GM23338 (cell line): ENCODE measurements at regions not wholly inside any gene's neighbourhood (a gene's known extent, or its start where the extent isn't known, plus 50 kb on each side); places are given as distances from the start of the nearest gene placed in this dataset.

ENCODE experiments used
- ATAC-seq: fragments of 200-7000 bp; cut with Tn5 transposase; 3 replicates; pipeline ENCODE4 v1.9.1; 2020
- DNase-seq: peaks from one replicate; pipeline ENCODE4 v3.0.0-alpha.2; 2015; ENCODE audit warnings: low spot score
- H2AFZ ChIP-seq: fragments of 200-600 bp; sonication (generic); 2 replicates; pipeline ENCODE4 v1.8.0; 2016; ENCODE audit warnings: antibody characterized with exemption, mild to moderate bottlenecking, moderate library complexity
- H3F3A ChIP-seq: fragments of 200-600 bp; sonication (generic); replicated peaks from 2 replicates; pipeline ENCODE4 v1.8.0; 2017; ENCODE audit warnings: antibody characterized with exemption, mixed run types, low read depth
- H3K27ac ChIP-seq: fragments of 200-600 bp; sonication (generic); 2 replicates; pipeline ENCODE4 v1.6.1; 2016; ENCODE audit warnings: low read depth
- H3K27me3 ChIP-seq: fragments of 200-600 bp; sonication (generic); 2 replicates; pipeline ENCODE4 v1.8.0; 2016; ENCODE audit warnings: mild to moderate bottlenecking, mixed run types, moderate library complexity; ENCODE audit not compliant: insufficient read depth
- H3K36me3 ChIP-seq: fragments of 200-600 bp; sonication (generic); 2 replicates; pipeline ENCODE4 v1.8.0; 2016; ENCODE audit warnings: mild to moderate bottlenecking; ENCODE audit not compliant: insufficient read depth
- H3K4me1 ChIP-seq: fragments of 200-600 bp; sonication (generic); 2 replicates; pipeline ENCODE4 v1.8.0; 2016; ENCODE audit warnings: mild to moderate bottlenecking, moderate library complexity; ENCODE audit not compliant: insufficient read depth
- H3K4me2 ChIP-seq: fragments of 200-600 bp; sonication (generic); 2 replicates; pipeline ENCODE4 v1.7.1; 2017; ENCODE audit warnings: mixed run types
- H3K4me3 ChIP-seq: fragments of 200-600 bp; sonication (generic); 2 replicates; pipeline ENCODE4 v1.6.1; 2016; ENCODE audit warnings: mixed run types
- H3K79me2 ChIP-seq: fragments of 200-600 bp; sonication (generic); replicated peaks from 2 replicates; pipeline ENCODE4 v1.8.0; 2017; ENCODE audit warnings: mild to moderate bottlenecking; ENCODE audit not compliant: insufficient read depth
- H3K9me2 ChIP-seq: fragments of 200-600 bp; sonication (generic); 2 replicates; pipeline ENCODE4 v1.8.0; 2017; ENCODE audit not compliant: insufficient read depth
- H4K20me1 ChIP-seq: fragments of 200-600 bp; sonication (generic); replicated peaks from 2 replicates; pipeline ENCODE4 v1.8.0; 2017; ENCODE audit warnings: mild to moderate bottlenecking; ENCODE audit not compliant: insufficient read depth
- H3K27ac Mint-ChIP-seq: 2 replicates; pipeline ENCODE4 v1.8.0; 2020; ENCODE audit warnings: inconsistent platforms, mild to moderate bottlenecking, moderate library complexity, mixed read lengths
- H3K27me3 Mint-ChIP-seq: 3 replicates; pipeline ENCODE4 v1.8.0; 2022; ENCODE audit warnings: low read depth, mild to moderate bottlenecking, moderate library complexity, mixed read lengths, inconsistent platforms; ENCODE audit not compliant: insufficient read depth, poor library complexity
- H3K36me3 Mint-ChIP-seq: 3 replicates; pipeline ENCODE4 v1.8.0; 2021; ENCODE audit warnings: low read depth, mild to moderate bottlenecking, inconsistent platforms, moderate library complexity, mixed read lengths
- H3K4me1 Mint-ChIP-seq: 3 replicates; pipeline ENCODE4 v1.8.0; 2020; ENCODE audit warnings: mild to moderate bottlenecking, inconsistent platforms, mixed read lengths
- H3K4me3 Mint-ChIP-seq: 3 replicates; pipeline ENCODE4 v1.8.0; 2021; ENCODE audit warnings: moderate library complexity, mild to moderate bottlenecking, inconsistent platforms, mixed read lengths
- H3K9me3 Mint-ChIP-seq: 3 replicates; pipeline ENCODE4 v1.8.0; 2020; ENCODE audit warnings: moderate library complexity, mild to moderate bottlenecking, inconsistent platforms, mixed read lengths
- EZH2 ChIP-seq: fragments of 200-600 bp; sonication (generic); IDR thresholded peaks from one replicate; pipeline ENCODE4 v1.8.0; 2017; ENCODE audit warnings: antibody characterized with exemption, mild to moderate bottlenecking, low read depth; ENCODE audit not compliant: unreplicated experiment
- EZH2phosphoT487 ChIP-seq: fragments of 200-600 bp; sonication (generic); IDR thresholded peaks from one replicate; pipeline ENCODE4 v1.8.1; 2018; ENCODE audit warnings: antibody characterized with exemption; ENCODE audit not compliant: unreplicated experiment
- JUNB ChIP-seq: IDR thresholded peaks from one replicate; pipeline ENCODE4 v1.6.1; 2016; ENCODE audit warnings: antibody characterized with exemption; ENCODE audit not compliant: unreplicated experiment
- NANOG ChIP-seq: IDR thresholded peaks from 2 replicates; pipeline ENCODE4 v1.6.1; 2016; ENCODE audit warnings: antibody characterized with exemption, borderline replicate concordance
- POLR2AphosphoS5 ChIP-seq: IDR thresholded peaks from 2 replicates; pipeline ENCODE4 v1.6.1; 2016; ENCODE audit warnings: antibody characterized with exemption, low read depth
- STAT1 ChIP-seq: IDR thresholded peaks from one replicate; pipeline ENCODE4 v1.6.1; 2016; ENCODE audit warnings: antibody characterized with exemption; ENCODE audit not compliant: unreplicated experiment
- ZNF114 ChIP-seq: fragments of 250-450 bp; sonication (Bioruptor Pico); IDR thresholded peaks from 2 replicates; pipeline ENCODE4 v1.5.0; 2020; ENCODE audit warnings: mild to moderate bottlenecking, moderate library complexity
- ZNF331 ChIP-seq: fragments of 250-450 bp; sonication (Bioruptor Pico); IDR thresholded peaks from 2 replicates; pipeline ENCODE4 v1.5.0; 2020; ENCODE audit warnings: low read depth, mild to moderate bottlenecking, moderate library complexity
- TF ChIP-seq, protein P1 (sequence below): IDR thresholded peaks from 2 replicates; pipeline ENCODE4 v1.6.1; 2016; ENCODE audit warnings: antibody characterized with exemption
- TF ChIP-seq, protein P2 (sequence below), 2 experiments: fragments of 200-600 bp in 1 of 2; sonication (generic) in 1 of 2; conservative IDR thresholded peaks; 2 replicates each; pipeline versions ENCODE4 v1.5.1 to v1.6.1; 2016 to 2017; ENCODE audit warnings: antibody characterized with exemption in 2 of 2, low read depth in 2 of 2, mild to moderate bottlenecking in 2 of 2, moderate library complexity in 1 of 2
- TF ChIP-seq, protein P3 (sequence below): IDR thresholded peaks from one replicate; pipeline ENCODE4 v1.6.1; 2018; ENCODE audit warnings: antibody characterized with exemption; ENCODE audit not compliant: unreplicated experiment

DNA sequence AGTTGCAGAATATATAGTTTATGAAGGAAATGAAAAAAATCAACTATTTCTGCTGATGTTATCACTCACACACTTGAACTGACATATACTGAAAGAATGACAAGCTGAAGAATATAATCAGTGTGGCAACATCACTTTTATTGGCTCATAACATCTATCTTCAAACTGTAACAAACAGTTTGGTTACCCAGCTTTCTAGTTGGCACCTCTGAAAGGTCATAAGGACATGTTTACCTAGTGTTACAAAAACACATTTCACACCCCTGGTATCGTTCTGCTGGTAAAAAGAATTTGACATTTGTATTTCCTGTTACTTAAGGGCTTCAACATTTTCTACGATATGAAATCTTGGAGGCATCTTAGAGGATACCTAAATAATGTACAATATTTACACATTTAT lies 1267.0 kb upstream of the NCAM2 start:
- H3K79me2 ChIP-seq, result no peaks in the 10 kb centered on the region
- H3K27ac Mint-ChIP-seq, result no peak overlapping the region
- H3K27me3 ChIP-seq, result no peaks in the 10 kb centered on the region
- no peak overlapping the region for H2AFZ ChIP-seq
- no peaks in the 10 kb centered on the region for H4K20me1 ChIP-seq
- H3K36me3 ChIP-seq, result no peaks in the 10 kb centered on the region
- H3K9me2 ChIP-seq, result no peaks in the 10 kb centered on the region
- no peak overlapping the region for H3K27ac ChIP-seq
- H3K27me3 Mint-ChIP-seq, result peaks cover 2% of the 10 kb centered on the region
- H3K4me3 ChIP-seq, result no peak overlapping the region
- ATAC-seq (no peak), DNase-seq (no peak)
- H3K4me3 Mint-ChIP-seq, result no peak overlapping the region
- H3K4me1 ChIP-seq, result no peaks in the 10 kb centered on the region
- peaks cover 3% of the 10 kb centered on the region; the same call in 1 of the 3 replicates for H3K36me3 Mint-ChIP-seq
- H3F3A ChIP-seq, result no peaks in the 10 kb centered on the region
- TF ChIP-seq JUNB (no peak), NANOG (no peak), POLR2AphosphoS5 (no peak), EZH2 (no peak), EZH2phosphoT487 (no peak)
- TF ChIP-seq, protein P1, sequence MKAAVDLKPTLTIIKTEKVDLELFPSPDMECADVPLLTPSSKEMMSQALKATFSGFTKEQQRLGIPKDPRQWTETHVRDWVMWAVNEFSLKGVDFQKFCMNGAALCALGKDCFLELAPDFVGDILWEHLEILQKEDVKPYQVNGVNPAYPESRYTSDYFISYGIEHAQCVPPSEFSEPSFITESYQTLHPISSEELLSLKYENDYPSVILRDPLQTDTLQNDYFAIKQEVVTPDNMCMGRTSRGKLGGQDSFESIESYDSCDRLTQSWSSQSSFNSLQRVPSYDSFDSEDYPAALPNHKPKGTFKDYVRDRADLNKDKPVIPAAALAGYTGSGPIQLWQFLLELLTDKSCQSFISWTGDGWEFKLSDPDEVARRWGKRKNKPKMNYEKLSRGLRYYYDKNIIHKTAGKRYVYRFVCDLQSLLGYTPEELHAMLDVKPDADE, result no peak
- TF ChIP-seq, protein P2, sequence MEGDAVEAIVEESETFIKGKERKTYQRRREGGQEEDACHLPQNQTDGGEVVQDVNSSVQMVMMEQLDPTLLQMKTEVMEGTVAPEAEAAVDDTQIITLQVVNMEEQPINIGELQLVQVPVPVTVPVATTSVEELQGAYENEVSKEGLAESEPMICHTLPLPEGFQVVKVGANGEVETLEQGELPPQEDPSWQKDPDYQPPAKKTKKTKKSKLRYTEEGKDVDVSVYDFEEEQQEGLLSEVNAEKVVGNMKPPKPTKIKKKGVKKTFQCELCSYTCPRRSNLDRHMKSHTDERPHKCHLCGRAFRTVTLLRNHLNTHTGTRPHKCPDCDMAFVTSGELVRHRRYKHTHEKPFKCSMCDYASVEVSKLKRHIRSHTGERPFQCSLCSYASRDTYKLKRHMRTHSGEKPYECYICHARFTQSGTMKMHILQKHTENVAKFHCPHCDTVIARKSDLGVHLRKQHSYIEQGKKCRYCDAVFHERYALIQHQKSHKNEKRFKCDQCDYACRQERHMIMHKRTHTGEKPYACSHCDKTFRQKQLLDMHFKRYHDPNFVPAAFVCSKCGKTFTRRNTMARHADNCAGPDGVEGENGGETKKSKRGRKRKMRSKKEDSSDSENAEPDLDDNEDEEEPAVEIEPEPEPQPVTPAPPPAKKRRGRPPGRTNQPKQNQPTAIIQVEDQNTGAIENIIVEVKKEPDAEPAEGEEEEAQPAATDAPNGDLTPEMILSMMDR (conservative IDR thresholded peaks at IDR 0.05; ENCODE audit: low read depth in 2 of 2), result no peak
- TF ChIP-seq, protein P3, sequence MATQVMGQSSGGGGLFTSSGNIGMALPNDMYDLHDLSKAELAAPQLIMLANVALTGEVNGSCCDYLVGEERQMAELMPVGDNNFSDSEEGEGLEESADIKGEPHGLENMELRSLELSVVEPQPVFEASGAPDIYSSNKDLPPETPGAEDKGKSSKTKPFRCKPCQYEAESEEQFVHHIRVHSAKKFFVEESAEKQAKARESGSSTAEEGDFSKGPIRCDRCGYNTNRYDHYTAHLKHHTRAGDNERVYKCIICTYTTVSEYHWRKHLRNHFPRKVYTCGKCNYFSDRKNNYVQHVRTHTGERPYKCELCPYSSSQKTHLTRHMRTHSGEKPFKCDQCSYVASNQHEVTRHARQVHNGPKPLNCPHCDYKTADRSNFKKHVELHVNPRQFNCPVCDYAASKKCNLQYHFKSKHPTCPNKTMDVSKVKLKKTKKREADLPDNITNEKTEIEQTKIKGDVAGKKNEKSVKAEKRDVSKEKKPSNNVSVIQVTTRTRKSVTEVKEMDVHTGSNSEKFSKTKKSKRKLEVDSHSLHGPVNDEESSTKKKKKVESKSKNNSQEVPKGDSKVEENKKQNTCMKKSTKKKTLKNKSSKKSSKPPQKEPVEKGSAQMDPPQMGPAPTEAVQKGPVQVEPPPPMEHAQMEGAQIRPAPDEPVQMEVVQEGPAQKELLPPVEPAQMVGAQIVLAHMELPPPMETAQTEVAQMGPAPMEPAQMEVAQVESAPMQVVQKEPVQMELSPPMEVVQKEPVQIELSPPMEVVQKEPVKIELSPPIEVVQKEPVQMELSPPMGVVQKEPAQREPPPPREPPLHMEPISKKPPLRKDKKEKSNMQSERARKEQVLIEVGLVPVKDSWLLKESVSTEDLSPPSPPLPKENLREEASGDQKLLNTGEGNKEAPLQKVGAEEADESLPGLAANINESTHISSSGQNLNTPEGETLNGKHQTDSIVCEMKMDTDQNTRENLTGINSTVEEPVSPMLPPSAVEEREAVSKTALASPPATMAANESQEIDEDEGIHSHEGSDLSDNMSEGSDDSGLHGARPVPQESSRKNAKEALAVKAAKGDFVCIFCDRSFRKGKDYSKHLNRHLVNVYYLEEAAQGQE, result no peak
- peaks cover 11% of the 10 kb centered on the region for H3K9me3 Mint-ChIP-seq
- no peak overlapping the region for H3K4me2 ChIP-seq
- H3K4me1 Mint-ChIP-seq, result no peaks in the 10 kb centered on the region

DNA sequence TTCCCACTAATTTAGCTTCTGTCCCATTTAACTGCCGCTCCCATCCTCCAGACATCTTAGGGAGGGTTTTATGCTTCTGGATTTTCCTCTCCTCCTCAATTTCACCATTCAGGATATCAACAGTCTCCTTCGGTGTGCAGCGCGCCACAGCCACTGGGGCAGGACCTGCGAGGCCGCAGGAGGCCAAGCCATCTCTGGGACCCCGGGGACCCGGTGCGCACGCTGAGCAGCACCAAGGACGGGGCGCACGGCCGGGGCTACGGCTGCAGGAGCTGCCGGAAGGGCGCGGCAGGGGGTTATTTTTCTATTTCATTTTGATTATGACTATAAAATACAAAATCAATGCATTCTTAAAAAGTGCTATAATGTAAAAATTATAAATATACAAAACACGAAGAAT lies 1238.4 kb upstream of the NCAM2 start:
- no peak for ATAC-seq
- no peaks in the 10 kb centered on the region for H3K4me1 Mint-ChIP-seq
- no peak for TF ChIP-seq ZNF114 (CRISPR knock-in tag)
- TF ChIP-seq, protein P2 (conservative IDR thresholded peaks at IDR 0.05; ENCODE audit: low read depth in 2 of 2), result no peak
- TF ChIP-seq, protein P1, result no peak
- no peak for TF ChIP-seq ZNF331
- no peak for TF ChIP-seq STAT1
- TF ChIP-seq, protein P3, result no peak

More for the DNA sequence above, 1238.4 kb upstream of the NCAM2 start:
- no peaks in the 10 kb centered on the region for H3F3A ChIP-seq
- H3K36me3 Mint-ChIP-seq, result no peaks in the 10 kb centered on the region
- H3K9me2 ChIP-seq, result no peaks in the 10 kb centered on the region
- no peak for DNase-seq
- no peak overlapping the region for H3K4me2 ChIP-seq
- no peaks in the 10 kb centered on the region for H4K20me1 ChIP-seq
- H3K9me3 Mint-ChIP-seq, result no peaks in the 10 kb centered on the region
- H3K4me3 Mint-ChIP-seq, result no peak overlapping the region
- no peaks in the 10 kb centered on the region for H3K4me1 ChIP-seq
- H3K36me3 ChIP-seq, result no peaks in the 10 kb centered on the region
- peaks cover 2% of the 10 kb centered on the region for H3K27me3 Mint-ChIP-seq
- H3K4me3 ChIP-seq, result no peak overlapping the region
- no peak overlapping the region for H3K27ac ChIP-seq
- H3K79me2 ChIP-seq, result no peaks in the 10 kb centered on the region
- no peak overlapping the region for H3K27ac Mint-ChIP-seq
- H2AFZ ChIP-seq, result no peak overlapping the region
- H3K27me3 ChIP-seq, result no peaks in the 10 kb centered on the region
